ENCODE measurements at regions not wholly inside any gene's neighbourhood (a gene's known extent, or its start where the extent isn't known, plus 50 kb on each side); places are given as distances from the start of the nearest gene placed in this dataset.

- no peak for DNase-seq
- H3K9me3 Mint-ChIP-seq = no peaks in the 10 kb centered on the region
- ATAC-seq = no peak
- no peaks in the 10 kb centered on the region for H3K4me1 Mint-ChIP-seq (ENCODE audit: low read depth)
- H3K27ac Mint-ChIP-seq = no peak overlapping the region
- peaks cover 8% of the 10 kb centered on the region for H3K27me3 Mint-ChIP-seq
- ChIA-PET CTCF (no interaction called here), POLR2A (no interaction called here)
- no peaks in the 10 kb centered on the region for H3K36me3 Mint-ChIP-seq (ENCODE audit: low read depth)
- no peak for TF ChIP-seq CTCF (IDR thresholded peaks at IDR 0.05)
- intact Hi-C loops (cut with micrococcal nuclease) = no loop called here
- no peak overlapping the region for H3K4me3 Mint-ChIP-seq
Observed at GRCh38 chr7:121587435-121587834, 191.3 kb upstream of the FAM3C start.

GRCh38 chr7:121582258-121582657 lies 186.2 kb upstream of the FAM3C start:
- no peak for DNase-seq
- Mint-ChIP-seq H3K4me3 (no peak overlapping the region), H3K27me3 (peaks cover 16% of the 10 kb centered on the region), H3K27ac (no peak overlapping the region), H3K9me3 (no peaks in the 10 kb centered on the region), H3K4me1 (ENCODE audit: low read depth) (no peaks in the 10 kb centered on the region), H3K36me3 (ENCODE audit: low read depth) (no peaks in the 10 kb centered on the region)
- CTCF ChIA-PET = no interaction called here
- intact Hi-C loops (cut with micrococcal nuclease) = no loop called here
- ATAC-seq = no peak
- POLR2A ChIA-PET = no interaction called here
- no peak for TF ChIP-seq CTCF (IDR thresholded peaks at IDR 0.05)

- Mint-ChIP-seq H3K27me3 (peaks cover 20% of the 10 kb centered on the region), H3K9me3 (no peaks in the 10 kb centered on the region), H3K27ac (no peak overlapping the region), H3K4me3 (no peak overlapping the region), H3K4me1 (ENCODE audit: low read depth) (no peaks in the 10 kb centered on the region), H3K36me3 (ENCODE audit: low read depth) (no peaks in the 10 kb centered on the region)
- POLR2A ChIA-PET = no interaction called here
- CTCF ChIA-PET = no interaction called here
- no peak for TF ChIP-seq CTCF (IDR thresholded peaks at IDR 0.05)
- no peak for DNase-seq
- no peak for ATAC-seq
- intact Hi-C loops (cut with micrococcal nuclease) = no loop called here
Observed at GRCh38 chr7:121579639-121580038, 183.5 kb upstream of the FAM3C start.

GRCh38 chr7:121578669-121579068 lies 182.6 kb upstream of the FAM3C start:
- CTCF ChIA-PET = no interaction called here
- H3K27me3 Mint-ChIP-seq = peaks cover 18% of the 10 kb centered on the region

More at GRCh38 chr7:121578669-121579068, 182.6 kb upstream of the FAM3C start:
- ATAC-seq (no peak), DNase-seq (no peak)
- Mint-ChIP-seq H3K4me3 (no peak overlapping the region), H3K9me3 (no peaks in the 10 kb centered on the region), H3K4me1 (ENCODE audit: low read depth) (no peaks in the 10 kb centered on the region), H3K27ac (no peak overlapping the region), H3K36me3 (ENCODE audit: low read depth) (no peaks in the 10 kb centered on the region)
- POLR2A ChIA-PET = no interaction called here
- intact Hi-C loops (cut with micrococcal nuclease) = no loop called here
- TF ChIP-seq CTCF (IDR thresholded peaks at IDR 0.05) = no peak
